ENCODE measurements at regions not wholly inside any gene's neighbourhood (a gene's known extent, or its start where the extent isn't known, plus 50 kb on each side); places are given as distances from the start of the nearest gene placed in this dataset.

- H3K36me3 ChIP-seq (ENCODE audit: insufficient read depth, low read length): no peaks in the 10 kb centered on the region
- no peaks in the 10 kb centered on the region for H3K9me3 ChIP-seq (ENCODE audit: insufficient read depth, low read depth, low read length)
- Mint-ChIP-seq H3K4me3 (ENCODE audit: unreplicated experiment) (no peak overlapping the region), H3K27me3 (ENCODE audit: low read depth, unreplicated experiment) (no peaks in the 10 kb centered on the region), H3K36me3 (ENCODE audit: low read depth, unreplicated experiment) (peaks cover 17% of the 10 kb centered on the region), H3K4me1 (ENCODE audit: low read depth, unreplicated experiment) (peaks cover 31% of the 10 kb centered on the region), H3K27ac (ENCODE audit: unreplicated experiment) (no peak overlapping the region), H3K9me3 (ENCODE audit: unreplicated experiment) (no peaks in the 10 kb centered on the region)
- no peak overlapping the region for H3K4me3 ChIP-seq (ENCODE audit: insufficient read depth, low read depth, low read length)
- H2AFZ ChIP-seq (ENCODE audit: low read depth, low read length): no peak overlapping the region
- no peaks in the 10 kb centered on the region for H3K27me3 ChIP-seq (ENCODE audit: insufficient read depth, low read length)
- peaks cover 30% of the 10 kb centered on the region for H3K4me1 ChIP-seq (ENCODE audit: insufficient read depth, low read length)
- FAIRE-seq (no peak), DNase-seq (ENCODE audit: low read depth) (no peak)
- H4K20me1 ChIP-seq (ENCODE audit: insufficient read depth, low read length): no peaks in the 10 kb centered on the region
- H3K27ac ChIP-seq (ENCODE audit: low read depth, low read length): no peak overlapping the region
- no peak overlapping the region for H3K4me2 ChIP-seq (ENCODE audit: low read length)
- TF ChIP-seq, protein P1, sequence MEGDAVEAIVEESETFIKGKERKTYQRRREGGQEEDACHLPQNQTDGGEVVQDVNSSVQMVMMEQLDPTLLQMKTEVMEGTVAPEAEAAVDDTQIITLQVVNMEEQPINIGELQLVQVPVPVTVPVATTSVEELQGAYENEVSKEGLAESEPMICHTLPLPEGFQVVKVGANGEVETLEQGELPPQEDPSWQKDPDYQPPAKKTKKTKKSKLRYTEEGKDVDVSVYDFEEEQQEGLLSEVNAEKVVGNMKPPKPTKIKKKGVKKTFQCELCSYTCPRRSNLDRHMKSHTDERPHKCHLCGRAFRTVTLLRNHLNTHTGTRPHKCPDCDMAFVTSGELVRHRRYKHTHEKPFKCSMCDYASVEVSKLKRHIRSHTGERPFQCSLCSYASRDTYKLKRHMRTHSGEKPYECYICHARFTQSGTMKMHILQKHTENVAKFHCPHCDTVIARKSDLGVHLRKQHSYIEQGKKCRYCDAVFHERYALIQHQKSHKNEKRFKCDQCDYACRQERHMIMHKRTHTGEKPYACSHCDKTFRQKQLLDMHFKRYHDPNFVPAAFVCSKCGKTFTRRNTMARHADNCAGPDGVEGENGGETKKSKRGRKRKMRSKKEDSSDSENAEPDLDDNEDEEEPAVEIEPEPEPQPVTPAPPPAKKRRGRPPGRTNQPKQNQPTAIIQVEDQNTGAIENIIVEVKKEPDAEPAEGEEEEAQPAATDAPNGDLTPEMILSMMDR (IDR thresholded peaks at IDR 0.05; ENCODE audit: insufficient read depth, low read depth, low read length): no peak
- TF ChIP-seq EZH2 (IDR thresholded peaks at IDR 0.05; ENCODE audit: insufficient read depth, low read length): no peak
- H3K79me2 ChIP-seq (ENCODE audit: insufficient read depth, low read length): no peaks in the 10 kb centered on the region
- H3K9ac ChIP-seq (ENCODE audit: low read length): no peak overlapping the region
These were observed 282.0 kb upstream of the TPM1 start for GRCh38 chr15:62760538-62760937.

GRCh38 chr15:62765916-62766315 lies 276.6 kb upstream of the TPM1 start:
- Histone ChIP-seq H3K4me2 (ENCODE audit: low read length) (no peak overlapping the region), H3K9me3 (ENCODE audit: insufficient read depth, low read depth, low read length) (no peaks in the 10 kb centered on the region), H3K9ac (ENCODE audit: low read length) (no peak overlapping the region), H3K4me3 (ENCODE audit: insufficient read depth, low read depth, low read length) (no peak overlapping the region), H3K4me1 (ENCODE audit: insufficient read depth, low read length) (peaks cover 33% of the 10 kb centered on the region), H2AFZ (ENCODE audit: low read depth, low read length) (no peak overlapping the region), H3K27me3 (ENCODE audit: insufficient read depth, low read length) (no peaks in the 10 kb centered on the region), H3K36me3 (ENCODE audit: insufficient read depth, low read length) (no peaks in the 10 kb centered on the region), H4K20me1 (ENCODE audit: insufficient read depth, low read length) (no peaks in the 10 kb centered on the region), H3K79me2 (ENCODE audit: insufficient read depth, low read length) (no peaks in the 10 kb centered on the region), H3K27ac (ENCODE audit: low read depth, low read length) (no peak overlapping the region)
- no peak overlapping the region for H3K27ac Mint-ChIP-seq (ENCODE audit: unreplicated experiment)
- no peaks in the 10 kb centered on the region for H3K27me3 Mint-ChIP-seq (ENCODE audit: low read depth, unreplicated experiment)
- no peaks in the 10 kb centered on the region for H3K9me3 Mint-ChIP-seq (ENCODE audit: unreplicated experiment)
- H3K36me3 Mint-ChIP-seq (ENCODE audit: low read depth, unreplicated experiment): peaks cover 27% of the 10 kb centered on the region
- DNase-seq (ENCODE audit: low read depth): no peak
- no peak for FAIRE-seq
- H3K4me3 Mint-ChIP-seq (ENCODE audit: unreplicated experiment): no peak overlapping the region
- no peak for TF ChIP-seq EZH2 (IDR thresholded peaks at IDR 0.05; ENCODE audit: insufficient read depth, low read length)
- TF ChIP-seq, protein P1 (IDR thresholded peaks at IDR 0.05; ENCODE audit: insufficient read depth, low read depth, low read length): no peak
- H3K4me1 Mint-ChIP-seq (ENCODE audit: low read depth, unreplicated experiment): peaks cover 27% of the 10 kb centered on the region

DNA sequence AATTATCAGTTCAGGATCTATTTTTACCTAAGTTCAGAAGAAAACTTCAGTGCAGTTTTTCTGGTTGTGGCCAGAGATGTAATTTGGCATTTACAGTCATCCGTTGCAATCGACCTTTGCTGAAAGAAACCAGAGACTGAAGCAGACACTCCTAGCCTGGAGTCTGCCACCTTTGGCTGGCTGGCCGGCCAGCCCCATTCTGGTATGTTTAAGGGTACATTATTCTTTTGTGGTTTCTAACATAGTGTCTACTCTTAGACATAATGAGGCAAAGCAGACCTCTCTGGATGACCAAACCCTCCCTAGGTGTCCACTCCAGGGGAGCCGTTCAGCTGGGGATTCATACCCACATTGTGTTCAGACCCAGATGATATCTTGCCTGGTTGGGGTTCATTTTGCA lies 275.9 kb upstream of the TPM1 start:
- no peak overlapping the region for H2AFZ ChIP-seq (ENCODE audit: low read depth, low read length)
- H3K4me1 ChIP-seq (ENCODE audit: insufficient read depth, low read length): peaks cover 40% of the 10 kb centered on the region
- Mint-ChIP-seq H3K27ac (ENCODE audit: unreplicated experiment) (peak overlapping the region; percentile 20), H3K27me3 (ENCODE audit: low read depth, unreplicated experiment) (no peaks in the 10 kb centered on the region), H3K36me3 (ENCODE audit: low read depth, unreplicated experiment) (peaks cover 27% of the 10 kb centered on the region), H3K9me3 (ENCODE audit: unreplicated experiment) (no peaks in the 10 kb centered on the region), H3K4me3 (ENCODE audit: unreplicated experiment) (no peak overlapping the region), H3K4me1 (ENCODE audit: low read depth, unreplicated experiment) (peaks cover 32% of the 10 kb centered on the region)
- DNase-seq (ENCODE audit: low read depth): no peak
- TF ChIP-seq, protein P1 (IDR thresholded peaks at IDR 0.05; ENCODE audit: insufficient read depth, low read depth, low read length): no peak
- no peak for TF ChIP-seq EZH2 (IDR thresholded peaks at IDR 0.05; ENCODE audit: insufficient read depth, low read length)
- H3K36me3 ChIP-seq (ENCODE audit: insufficient read depth, low read length): no peaks in the 10 kb centered on the region
- H3K4me2 ChIP-seq (ENCODE audit: low read length): no peak overlapping the region
- no peaks in the 10 kb centered on the region for H3K9me3 ChIP-seq (ENCODE audit: insufficient read depth, low read depth, low read length)
- FAIRE-seq: peak; percentile 5
- H3K27me3 ChIP-seq (ENCODE audit: insufficient read depth, low read length): no peaks in the 10 kb centered on the region
- H3K27ac ChIP-seq (ENCODE audit: low read depth, low read length): no peak overlapping the region
- H4K20me1 ChIP-seq (ENCODE audit: insufficient read depth, low read length): no peaks in the 10 kb centered on the region
- no peak overlapping the region for H3K9ac ChIP-seq (ENCODE audit: low read length)
- H3K4me3 ChIP-seq (ENCODE audit: insufficient read depth, low read depth, low read length): no peak overlapping the region
- H3K79me2 ChIP-seq (ENCODE audit: insufficient read depth, low read length): no peaks in the 10 kb centered on the region
